Lower leg skin (tissue), 3 donors: ENCODE measurements at regions not wholly inside any gene's neighbourhood (a gene's known extent, or its start where the extent isn't known, plus 50 kb on each side); places are given as distances from the start of the nearest gene placed in this dataset.

ENCODE experiments used
- CTCF ChIP-seq, 3 donors: fragments of 450-650 bp; IDR thresholded peaks; one replicate each; pipeline ENCODE4 v1.5.1; 2016; ENCODE audit warnings: antibody characterized with exemption in 3 of 3, mild to moderate bottlenecking in 3 of 3, moderate library complexity in 2 of 3
- POLR2A ChIP-seq, 2 donors: fragments of 450-650 bp; IDR thresholded peaks; one replicate each; pipeline ENCODE4 v1.6.1; 2016 to 2017; ENCODE audit warnings: antibody characterized with exemption in 2 of 2, mild to moderate bottlenecking in 1 of 2, moderate library complexity in 1 of 2

- TF ChIP-seq CTCF (IDR thresholded peaks at IDR 0.05) (no peak), POLR2A (IDR thresholded peaks at IDR 0.05) (no peak)
These were observed 903.2 kb downstream of the C4orf33 start for GRCh38 chr4:129999156-129999555.
